ENCODE measurements at regions not wholly inside any gene's neighbourhood (a gene's known extent, or its start where the extent isn't known, plus 50 kb on each side); places are given as distances from the start of the nearest gene placed in this dataset.

DNA sequence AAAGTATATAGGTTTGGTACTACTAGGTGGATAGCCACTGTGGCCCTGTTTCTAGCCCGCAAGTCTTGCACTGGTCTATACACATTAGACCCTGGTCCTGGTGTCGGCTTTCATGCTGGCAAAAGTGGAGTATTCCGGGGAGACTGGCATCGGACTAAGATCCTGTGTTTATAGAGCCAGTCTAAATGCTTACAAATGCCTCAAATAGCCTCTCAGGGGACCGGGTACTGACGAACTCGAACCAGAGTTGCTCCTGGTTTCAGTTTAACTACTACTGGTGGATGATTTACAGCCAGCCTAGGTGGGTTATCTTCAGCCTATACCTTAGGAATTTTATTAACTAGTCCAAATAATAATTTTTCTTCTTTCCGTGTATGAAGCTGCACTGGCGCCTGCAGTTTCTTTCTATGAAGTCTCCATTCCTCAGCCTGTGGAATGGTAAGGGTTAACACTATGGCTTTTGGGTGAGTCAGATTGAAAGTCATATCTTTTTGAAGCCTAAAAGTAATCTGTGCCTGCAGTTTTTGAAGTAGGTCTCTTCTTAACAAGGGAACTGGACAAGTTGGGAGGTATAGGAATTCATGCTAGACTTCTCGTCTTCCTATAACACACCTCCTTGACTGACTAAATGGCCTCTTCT lies 51.3 kb downstream of the OR10H4 start:
- no peak for DNase-seq (ENCODE audit: low read depth in 2 of 2)

DNA sequence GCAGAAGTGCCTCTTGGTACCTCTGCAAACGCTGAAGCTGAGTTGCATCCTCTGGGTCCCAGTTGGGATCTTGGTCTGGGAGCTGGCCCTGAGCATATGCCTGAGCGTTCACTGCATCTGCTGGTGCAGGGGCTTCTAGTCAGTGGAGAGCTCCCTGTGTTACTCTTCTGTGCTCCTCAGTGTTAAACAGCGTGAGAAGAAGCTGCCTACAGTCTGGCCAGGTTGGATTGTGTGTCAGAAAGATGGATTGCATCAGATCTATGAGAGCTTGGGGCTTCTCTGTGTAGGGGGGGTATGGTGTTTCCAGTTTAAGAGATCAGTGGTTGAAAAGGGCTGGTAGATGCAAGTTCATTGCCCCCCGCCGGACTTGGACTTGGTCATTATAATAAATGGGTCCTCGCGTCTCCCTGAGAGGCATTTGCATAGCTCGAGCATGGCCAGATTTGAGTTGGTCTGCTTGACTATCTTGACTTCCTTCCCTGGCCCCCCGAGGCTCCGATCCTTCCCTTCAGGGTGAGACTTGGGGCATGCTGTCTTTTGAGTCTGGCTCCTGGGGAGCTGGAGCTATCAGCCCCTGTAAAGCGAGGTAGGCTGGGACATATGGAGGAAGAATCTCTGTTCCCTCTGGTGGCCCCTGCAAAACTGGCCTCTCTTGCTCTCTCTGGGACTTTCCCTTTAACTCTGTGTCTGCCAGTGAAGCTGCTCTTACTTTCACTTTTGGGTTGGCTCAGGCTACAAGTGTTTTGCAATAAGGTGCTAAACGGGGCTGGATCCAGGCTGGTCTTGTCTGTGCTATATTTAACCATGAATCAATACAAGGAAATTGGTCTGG lies 52.9 kb downstream of the OR10H4 start:
- DNase-seq (ENCODE audit: low read depth in 2 of 2), result peak; percentile 19 to 34

DNA sequence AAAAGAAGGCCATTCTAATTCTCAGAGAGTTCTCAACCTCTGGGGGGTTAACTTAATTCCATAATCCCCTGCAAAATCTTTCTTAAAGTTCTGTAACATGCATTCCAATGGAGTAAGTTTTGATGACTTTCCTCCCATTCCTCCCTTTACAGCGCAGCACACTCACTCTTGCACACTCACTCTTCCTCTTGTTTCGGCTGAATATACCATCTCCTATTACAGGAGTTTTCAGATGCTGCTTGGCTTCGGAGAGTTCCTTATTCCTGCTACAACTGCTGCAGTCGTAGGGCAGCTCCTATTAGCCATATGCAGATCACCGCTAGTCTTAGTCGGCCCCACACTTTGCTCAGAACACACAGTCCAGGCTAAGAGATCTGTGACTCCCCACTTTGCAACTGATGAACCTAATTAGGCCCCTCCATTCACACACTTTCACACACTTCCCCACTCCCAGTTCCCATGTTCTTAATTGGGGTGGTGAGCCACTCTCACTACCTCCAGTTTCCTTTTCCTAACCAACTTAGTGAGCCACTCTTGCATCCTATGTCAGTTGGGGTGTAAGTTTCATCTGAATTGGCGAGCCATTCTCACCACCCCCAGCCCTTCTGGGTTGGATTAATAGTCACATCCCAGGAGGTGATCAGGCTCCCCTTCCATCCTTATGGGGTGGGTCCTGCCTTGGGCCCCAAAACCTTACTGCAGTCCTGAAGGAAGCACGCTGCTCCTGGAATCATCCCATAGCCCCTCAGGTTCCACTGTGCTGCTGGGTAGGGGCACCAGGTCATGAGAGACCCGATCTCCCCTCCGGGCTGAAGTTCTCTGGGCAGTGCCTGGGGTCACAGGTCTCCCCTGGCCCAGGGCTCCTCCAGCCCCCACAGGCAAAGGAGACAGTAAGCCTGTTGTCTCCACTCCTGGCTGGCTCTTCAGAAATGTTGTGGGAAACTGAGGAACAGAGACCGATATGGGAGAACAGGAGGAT lies 53.9 kb downstream of the OR10H4 start:
- no peak for DNase-seq (ENCODE audit: low read depth in 2 of 2)

DNA sequence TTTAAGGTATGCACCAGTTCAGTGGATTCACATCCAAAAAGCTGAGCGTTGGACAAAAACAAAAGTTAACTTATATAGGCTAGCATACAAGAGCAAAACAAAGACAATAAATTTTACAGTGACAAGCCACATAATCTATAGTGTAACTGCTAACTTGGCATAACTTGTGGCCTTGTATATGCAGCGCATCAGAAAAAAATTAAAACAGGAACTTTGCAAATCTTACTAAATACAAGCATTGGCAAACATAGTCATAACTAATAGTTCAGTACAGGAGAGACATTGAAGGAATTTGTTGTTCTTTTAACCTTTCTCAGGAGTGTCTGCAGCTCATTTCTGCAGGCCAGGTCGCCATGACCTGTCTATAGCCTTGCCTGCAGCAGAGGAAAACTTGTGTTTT lies 54.6 kb downstream of the OR10H4 start:
- no peak for DNase-seq (ENCODE audit: low read depth in 2 of 2)

DNA sequence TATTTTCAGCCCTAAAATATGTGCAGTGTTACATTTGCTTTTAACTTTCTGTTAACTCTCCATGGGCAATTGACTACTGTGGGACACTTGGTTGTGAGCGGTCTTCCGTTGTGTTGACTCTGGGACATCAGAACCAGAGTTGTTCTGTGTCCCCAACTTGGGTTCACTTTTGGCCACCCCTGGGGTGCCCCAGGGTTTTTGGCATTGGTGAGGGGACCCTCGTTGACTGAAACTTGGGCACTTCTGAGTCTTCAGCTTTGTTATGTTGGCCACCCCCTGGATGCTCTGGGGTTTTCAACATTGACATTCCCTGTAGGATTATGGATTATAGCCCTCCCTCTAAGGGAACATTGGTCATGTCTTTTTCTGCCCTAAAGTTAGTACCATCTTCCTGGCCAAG lies 57.1 kb downstream of the OR10H4 start:
- DNase-seq (ENCODE audit: low read depth in 2 of 2), result no peak

DNA sequence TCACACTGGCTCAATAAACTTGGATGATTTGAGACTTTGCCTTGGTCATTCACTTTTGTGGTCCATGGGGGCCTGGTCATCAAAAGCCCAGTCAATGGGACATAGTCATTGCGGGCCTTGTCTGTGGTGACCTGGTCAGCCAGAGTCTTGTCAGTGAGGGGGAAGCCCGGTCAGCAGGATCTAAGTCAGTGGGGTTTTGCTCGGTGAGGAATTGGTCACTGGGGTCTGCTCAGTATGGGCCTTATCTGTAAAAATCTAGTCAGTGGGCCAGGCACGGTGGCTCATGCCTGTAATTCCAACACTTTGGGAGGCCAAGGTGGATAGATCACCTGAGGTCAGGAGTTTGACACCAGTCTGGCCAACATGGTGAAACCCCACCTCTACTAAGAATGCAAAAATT lies 63.7 kb upstream of the TPM4 start:
- no peak for DNase-seq (ENCODE audit: low read depth in 2 of 2)

DNA sequence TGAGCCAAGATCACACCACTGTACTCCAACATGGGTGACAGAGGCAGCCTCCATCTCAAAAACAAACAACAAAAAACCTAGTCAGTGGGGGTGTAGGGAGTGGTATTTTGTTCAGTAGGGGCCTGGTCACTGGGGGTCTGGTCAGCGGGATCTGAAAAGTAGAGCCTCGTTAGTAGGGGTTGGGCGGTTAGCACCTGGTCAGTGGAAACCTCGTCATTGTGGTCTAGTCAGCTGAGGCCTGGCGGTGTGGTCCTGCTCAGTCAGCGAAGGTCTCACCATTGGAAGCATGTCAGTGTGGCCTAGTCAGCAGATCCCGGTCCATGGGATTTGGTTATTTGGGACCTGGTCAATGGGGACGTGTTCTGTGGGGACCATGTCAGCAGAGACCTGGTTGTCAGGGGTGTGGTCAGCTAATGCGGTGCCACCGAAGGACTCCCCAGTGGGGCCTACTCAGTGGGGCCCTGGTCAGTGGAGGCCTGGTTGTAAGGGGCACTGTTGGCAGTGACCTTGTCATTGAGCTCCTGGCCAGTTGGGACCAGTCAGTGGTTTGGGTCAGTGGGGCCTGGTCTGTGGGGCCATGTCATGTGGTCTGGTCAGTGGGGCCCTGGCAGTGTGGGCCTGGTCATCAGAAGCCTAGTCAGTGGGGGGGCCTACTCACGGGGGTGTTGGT lies 63.0 kb upstream of the TPM4 start:
- no peak for DNase-seq (ENCODE audit: low read depth in 2 of 2)

DNA sequence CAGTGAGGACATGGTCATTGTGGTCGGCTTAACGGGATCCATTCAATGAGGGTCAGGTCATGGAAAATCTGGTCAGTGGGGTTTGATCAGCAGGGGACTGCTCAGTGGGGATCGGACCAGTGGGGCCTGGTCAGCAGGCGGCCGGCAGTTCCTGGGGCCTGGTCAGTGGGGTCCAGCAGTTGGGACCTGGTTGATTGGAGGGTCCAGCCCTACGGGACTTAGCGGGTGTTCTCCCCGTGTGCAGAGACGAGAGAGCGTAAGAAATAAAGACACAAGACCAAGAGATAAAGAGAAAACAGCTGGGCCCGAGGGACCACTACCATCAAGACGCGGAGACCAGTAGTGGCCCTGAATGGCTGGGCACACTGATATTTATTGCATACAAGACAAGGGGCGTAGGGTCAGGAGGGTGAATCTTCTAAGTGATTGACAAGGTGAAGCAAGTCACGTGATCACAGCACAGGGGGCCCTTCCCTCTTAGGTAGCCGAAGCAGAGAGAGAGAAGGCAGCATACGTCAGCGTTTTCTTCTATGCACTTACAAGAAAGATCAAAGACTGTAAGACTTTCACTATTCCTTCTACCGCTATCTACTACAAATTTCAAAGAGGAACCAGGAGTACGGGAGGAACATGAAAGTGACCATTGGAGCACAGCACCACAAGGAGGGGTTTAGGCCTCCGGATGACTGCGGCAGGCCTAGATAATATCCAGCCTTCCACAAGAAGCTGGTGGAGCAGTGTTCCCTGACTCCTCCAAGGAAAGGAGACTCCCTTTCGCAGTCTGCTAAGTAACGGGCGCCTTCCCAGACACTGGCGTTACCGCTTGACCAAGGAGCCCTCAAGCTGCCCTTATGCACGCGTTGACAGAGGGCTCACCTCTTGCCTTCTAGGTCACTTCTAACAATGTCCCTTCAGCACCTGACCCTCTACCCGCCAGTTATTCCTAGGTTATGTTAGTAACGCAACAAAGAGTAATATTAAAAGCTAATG lies 62.1 kb upstream of the TPM4 start:
- DNase-seq (ENCODE audit: low read depth in 2 of 2), result no peak

DNA sequence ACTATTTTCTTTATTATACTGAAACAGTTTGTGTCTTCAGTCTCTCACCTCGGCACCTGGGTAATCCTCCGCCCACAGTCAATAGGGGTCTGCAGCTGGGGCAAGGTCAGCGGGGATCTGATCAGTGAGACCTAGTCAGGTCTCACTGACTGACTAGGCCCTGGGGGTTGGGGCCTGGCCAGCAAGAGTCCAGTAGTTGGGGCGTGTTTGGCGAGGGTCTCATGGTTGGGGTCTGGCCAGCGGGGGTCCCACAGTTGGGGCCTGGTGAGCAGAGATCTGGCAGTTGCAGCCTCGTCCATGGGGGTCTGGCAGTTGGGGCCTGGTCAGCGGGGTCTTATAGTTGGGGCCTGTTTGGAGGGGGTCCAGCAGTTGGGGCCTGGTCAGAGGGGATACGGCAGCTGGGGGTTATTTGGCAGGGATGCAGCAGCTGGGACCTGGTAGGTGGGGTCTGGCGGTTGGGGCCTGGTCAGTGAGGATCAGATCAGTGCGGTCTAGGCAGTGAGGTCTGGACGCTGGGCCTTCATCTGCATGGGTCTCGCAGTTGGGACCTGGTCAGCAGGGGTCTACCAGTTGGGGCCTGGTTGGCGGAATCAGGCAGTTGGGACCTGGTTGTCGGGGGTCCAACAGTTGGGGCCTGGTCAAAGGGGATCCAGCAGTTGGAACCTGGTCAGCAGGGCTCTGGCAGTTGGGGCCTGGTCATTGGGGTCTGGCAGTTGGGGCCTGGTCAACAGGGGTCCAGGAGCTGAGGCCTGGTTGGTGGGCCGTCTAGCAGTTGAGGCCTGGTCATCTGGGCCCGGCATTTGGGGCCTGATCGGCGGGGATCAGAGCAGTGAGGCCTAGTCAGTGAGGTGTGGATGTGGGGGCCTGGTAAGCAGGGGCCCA lies 61.1 kb upstream of the TPM4 start:
- DNase-seq (ENCODE audit: low read depth in 2 of 2), result no peak

DNA sequence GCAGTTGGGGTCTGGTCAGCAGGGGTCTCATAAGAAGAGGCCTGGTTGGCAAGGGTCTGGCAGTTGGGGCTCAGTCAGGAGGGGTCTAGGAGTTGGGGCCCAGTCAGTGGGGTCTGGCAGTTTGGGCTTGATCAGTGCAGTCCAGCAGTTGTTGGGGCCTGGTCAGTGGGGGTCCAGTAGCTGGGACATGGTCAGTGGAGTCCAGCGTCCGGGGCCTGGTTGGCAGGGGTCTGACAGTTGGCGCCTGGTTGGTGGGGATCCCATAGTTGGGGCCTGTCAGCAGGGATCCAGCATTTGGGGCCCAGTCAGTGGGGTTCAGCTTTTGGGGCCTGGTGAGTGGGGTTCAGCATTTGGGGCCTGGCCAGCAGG lies 60.5 kb upstream of the TPM4 start:
- no peak for DNase-seq (ENCODE audit: low read depth in 2 of 2)

DNA sequence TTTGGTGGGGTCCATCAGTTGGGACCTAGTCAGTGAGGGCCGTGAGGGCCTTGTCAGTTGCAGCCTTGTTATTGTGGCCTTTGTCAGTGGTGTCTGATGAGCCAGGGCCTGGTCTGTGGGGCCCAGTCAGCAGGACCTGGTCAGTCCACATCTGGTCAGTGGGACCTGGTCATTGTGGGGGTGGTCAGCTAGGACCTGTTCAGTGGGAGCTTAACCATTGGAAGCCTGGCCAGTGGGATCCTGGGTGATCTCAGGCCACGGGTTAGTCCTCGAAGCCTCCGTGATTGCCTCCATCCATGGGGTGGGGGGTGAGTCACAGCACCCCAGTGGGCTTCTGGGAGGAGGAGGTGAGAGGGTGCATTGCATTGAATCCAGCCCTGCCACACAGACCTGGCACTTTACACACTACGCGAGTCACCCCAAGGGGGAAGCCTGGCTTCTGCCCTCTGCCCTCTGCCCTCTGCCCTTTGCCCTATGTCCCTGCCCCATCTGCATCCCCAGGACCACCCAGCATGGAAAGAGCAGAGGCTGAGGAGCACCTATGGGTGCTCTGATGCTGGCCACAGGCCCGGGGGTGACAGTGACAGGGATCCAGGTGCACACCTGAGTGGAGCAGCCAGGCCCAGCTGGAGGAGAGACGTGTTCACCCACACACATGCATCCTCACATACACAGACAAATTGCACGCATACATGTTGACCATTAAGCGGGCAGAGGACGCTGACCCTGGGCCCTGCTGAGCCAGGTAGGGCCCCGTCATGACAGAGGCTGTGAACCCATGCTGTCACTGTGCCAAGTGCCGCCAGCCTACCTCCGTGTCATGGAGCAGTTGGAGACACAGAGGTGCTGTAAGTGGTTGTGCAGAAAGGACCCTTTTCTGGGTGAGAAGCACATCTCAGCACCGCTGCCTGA lies 59.8 kb upstream of the TPM4 start:
- no peak for DNase-seq (ENCODE audit: low read depth in 2 of 2)

DNA sequence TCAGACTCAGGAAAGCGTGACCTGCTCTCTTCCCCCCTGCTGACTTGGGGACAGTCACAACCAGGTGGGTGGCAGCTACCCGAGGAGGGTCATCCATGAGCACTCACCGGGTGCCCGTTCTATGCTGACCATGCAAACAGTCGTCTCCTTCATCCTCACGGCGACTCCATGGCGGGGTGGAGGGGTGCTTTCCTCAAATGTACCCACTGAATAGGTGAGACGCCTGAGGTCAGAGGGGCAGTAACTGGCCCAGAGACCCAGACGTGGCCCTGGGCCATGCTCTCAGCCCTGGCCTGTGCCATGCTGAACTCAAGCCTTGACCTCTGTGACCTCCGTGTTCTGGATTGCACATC lies 59.2 kb upstream of the TPM4 start:
- DNase-seq (ENCODE audit: low read depth in 2 of 2), result no peak

DNA sequence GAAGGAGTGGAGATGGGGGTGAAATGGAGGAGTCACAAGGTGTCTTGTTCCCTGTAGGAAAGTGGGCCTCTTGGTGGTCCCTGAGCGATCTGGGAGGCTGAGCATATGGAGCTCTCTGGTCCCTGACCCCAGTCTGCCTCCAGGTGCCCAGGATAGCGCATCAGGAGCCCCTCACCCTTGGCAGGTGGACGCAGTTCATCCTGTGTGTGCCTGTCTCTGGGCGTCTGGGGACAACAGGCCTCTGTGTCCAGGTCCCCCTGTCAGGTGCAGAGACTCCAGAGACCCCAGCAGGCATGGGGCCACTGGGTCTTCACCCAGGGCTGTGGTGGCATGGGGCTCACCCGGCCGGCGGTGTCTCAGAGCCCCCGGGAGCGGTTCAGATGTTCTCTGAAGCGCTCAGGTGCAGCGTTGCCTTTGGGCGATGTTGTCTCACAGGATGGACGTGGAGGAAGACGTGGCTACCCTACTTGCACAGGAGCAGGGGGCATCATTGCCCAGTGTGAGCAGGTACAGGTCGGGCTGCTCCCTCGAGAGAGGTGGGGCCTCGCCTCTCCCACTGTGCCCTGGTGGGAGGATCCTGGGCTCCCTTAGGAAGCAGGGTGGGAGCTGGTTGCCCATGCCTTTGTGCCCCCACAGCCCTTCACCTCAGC lies 58.1 kb upstream of the TPM4 start:
- no peak for DNase-seq (ENCODE audit: low read depth in 2 of 2)

DNA sequence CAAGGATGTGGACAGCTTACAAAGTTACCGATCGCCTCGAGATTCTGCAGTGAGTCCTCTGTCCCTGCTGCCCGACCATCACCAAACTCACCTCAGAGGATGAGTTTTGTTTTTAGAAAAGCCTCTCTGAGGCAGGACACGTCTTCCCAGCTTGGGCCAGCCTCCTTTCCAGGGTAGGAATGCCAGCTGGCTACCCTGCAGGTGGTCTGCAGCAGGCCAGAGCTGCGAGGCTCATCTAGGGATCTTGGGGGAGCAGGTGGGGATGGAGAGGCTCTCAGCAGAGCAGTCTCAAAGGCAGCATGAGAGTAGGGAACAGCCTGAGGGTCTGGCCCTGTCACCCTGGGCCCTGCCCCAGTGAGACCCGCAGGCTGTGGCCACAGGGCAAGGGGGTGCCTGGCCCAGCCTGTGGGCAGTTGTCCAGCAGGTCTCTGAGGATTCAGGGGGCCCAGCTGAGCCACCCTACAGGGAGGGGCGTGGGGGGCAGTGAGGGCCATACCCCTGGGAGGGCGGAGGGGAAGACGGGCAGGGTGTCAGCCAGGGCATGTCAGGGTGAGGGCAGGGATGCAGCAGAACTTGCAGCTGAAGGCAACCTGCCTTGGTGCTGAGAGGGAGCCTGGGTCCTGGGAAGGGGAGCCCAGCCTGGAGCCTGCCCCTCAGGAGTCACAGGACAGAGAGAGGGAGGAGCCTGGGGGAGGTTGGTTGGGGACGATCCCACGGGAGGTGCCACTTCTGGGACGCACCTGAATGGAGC lies 57.3 kb upstream of the TPM4 start:
- no peak for DNase-seq (ENCODE audit: low read depth in 2 of 2)

DNA sequence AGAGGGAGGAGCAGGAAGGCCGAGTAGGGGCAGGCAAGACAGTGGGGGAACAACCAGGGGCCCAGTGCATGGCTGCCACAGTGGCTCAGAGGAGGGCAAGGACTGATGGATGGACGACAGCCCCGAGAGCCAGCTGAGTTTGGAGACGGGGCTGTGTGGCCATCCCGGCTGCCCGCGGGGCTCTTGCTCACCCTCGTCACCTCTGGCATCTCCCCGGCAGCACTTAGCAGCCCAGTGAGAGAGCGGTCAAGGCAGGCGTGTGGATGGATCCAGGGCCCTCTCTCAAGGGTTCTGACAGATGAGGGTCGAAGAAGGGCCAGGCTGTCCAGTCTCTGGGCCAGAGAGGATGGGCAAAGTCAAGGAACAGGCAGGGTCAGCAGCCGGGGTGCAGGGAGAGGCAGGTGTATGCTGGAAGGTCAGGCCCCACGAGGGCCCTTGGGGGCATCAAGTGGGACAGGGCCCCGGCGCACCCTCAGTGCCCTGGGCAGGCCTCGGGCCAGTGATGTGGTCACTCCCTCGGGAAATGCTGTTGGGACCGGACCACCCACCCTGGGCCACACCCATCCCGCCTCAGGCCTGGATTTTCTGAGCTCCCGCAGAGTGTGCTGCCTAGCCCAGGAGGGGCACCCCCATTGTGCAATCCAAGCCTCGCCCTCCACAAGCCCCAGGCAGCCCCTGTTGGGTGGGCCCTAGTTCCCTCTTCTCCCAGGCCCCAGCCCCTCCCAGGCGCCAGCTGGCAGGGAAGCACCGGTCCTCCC lies 56.4 kb upstream of the TPM4 start:
- no peak for DNase-seq (ENCODE audit: low read depth in 2 of 2)

DNA sequence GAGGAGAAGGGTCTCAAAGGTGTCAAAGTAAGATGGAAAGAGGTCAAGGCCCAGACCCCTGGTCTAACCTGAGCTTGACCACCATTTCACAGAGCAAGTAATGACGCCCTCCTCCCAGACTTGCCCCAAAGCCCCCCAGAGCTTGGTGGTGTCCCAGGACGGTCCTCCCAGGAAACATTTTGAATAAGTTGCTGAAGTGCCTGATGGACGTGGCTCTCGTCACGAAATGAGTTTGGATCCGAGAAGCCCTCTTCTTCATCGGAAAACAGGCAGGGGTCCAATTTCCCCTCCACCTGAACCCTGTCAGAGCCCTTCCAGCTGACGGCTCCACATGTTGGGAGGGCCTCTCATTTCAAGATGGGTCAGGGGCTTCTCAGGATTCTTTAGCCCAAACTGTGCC lies 54.5 kb upstream of the TPM4 start:
- no peak for DNase-seq (ENCODE audit: low read depth in 2 of 2)

DNA sequence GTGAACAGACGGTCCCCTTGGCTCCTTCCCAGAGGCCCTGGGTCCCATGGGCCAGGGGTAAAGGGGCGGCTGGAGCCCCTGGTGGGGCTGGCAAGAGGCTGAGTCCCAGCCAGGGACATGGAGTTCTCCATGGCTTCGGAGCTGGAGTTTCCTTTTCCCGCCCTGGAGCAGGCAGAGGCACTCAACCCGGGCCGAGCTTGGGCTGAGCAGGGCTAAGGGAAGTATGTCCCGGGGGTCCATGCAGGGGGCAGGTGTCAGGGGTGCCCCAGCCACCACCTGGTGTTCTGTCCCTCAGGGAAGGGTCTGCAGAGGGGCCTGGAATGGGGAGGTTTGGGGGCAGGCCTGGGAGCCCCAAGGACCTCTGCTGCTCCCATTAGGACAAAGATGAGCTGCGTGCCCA lies 54.0 kb upstream of the TPM4 start:
- DNase-seq (ENCODE audit: low read depth in 2 of 2), result no peak

Measured in stimulated activated CD4-positive, alpha-beta T cell treated with anti-CD3 and anti-CD28 coated beads, Interleukin-4, amount 100 ng/mL, for 48 hours (primary cell).